ENCODE measurements at regions not wholly inside any gene's neighbourhood (a gene's known extent, or its start where the extent isn't known, plus 50 kb on each side); places are given as distances from the start of the nearest gene placed in this dataset.

DNA sequence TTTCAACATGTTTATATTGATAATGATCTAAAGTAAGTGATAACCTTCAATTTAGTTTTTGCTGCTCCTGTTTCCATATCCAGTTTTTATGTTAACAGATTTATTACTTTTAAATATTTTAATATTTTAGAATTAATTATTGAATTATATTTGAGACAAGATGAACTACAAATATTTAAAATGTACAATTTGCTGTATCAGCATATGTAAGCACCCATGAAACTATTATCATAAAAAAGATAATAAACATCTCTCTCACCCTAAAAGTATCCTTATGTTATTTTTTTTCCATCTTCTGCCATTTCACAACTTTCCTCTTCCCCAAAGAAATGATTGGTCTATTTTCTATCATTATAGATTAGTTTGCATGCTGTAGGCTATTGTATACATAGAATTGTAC is 1426.6 kb upstream of the PRR20A start:
- TF ChIP-seq, protein P1, sequence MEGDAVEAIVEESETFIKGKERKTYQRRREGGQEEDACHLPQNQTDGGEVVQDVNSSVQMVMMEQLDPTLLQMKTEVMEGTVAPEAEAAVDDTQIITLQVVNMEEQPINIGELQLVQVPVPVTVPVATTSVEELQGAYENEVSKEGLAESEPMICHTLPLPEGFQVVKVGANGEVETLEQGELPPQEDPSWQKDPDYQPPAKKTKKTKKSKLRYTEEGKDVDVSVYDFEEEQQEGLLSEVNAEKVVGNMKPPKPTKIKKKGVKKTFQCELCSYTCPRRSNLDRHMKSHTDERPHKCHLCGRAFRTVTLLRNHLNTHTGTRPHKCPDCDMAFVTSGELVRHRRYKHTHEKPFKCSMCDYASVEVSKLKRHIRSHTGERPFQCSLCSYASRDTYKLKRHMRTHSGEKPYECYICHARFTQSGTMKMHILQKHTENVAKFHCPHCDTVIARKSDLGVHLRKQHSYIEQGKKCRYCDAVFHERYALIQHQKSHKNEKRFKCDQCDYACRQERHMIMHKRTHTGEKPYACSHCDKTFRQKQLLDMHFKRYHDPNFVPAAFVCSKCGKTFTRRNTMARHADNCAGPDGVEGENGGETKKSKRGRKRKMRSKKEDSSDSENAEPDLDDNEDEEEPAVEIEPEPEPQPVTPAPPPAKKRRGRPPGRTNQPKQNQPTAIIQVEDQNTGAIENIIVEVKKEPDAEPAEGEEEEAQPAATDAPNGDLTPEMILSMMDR (IDR thresholded peaks at IDR 0.05): no peak
- TF ChIP-seq EP300 (IDR thresholded peaks at IDR 0.05): no peak
